Common myeloid progenitor, CD34-positive (primary cell): ENCODE measurements at regions not wholly inside any gene's neighbourhood (a gene's known extent, or its start where the extent isn't known, plus 50 kb on each side); places are given as distances from the start of the nearest gene placed in this dataset.

Experiments used
- CTCF ChIA-PET: fragments of 350-600 bp; sonication (Branson Sonifier 250); formaldehyde crosslinking; loops from one replicate; lab custom pipeline; 2021; ENCODE audit warnings: antibody characterized with exemption; lab: Charles Lee
- POLR2A ChIA-PET: fragments of 350-600 bp; sonication (Branson Sonifier 250); formaldehyde crosslinking; loops from one replicate; lab custom pipeline; 2021; ENCODE audit warnings: antibody characterized with exemption; lab: Charles Lee
- DNase-seq, 3 donors: peaks; one replicate each; pipeline versions ENCODE4 v3.0.0 to v3.0.0-alpha.2; 2013
- H3K27ac ChIP-seq, 2 experiments: 1 replicate in 1 of 2; 2 replicates in 1 of 2; pipeline ENCODE4 v1.7.0; 2013; ENCODE audit warnings: inconsistent platforms in 2 of 2, low read length in 2 of 2, mild to moderate bottlenecking in 2 of 2, low read depth in 1 of 2, moderate library complexity in 1 of 2; ENCODE audit not compliant: severe bottlenecking in 2 of 2, insufficient read depth in 1 of 2, poor library complexity in 1 of 2
- H3K27me3 ChIP-seq, 5 experiments: replicated peaks in 2 of 5; 1 replicate in 3 of 5; 2 replicates in 2 of 5; pipeline versions ENCODE4 v1.6.1 to v1.7.0; 2013; ENCODE audit warnings: low read length in 4 of 5, mild to moderate bottlenecking in 2 of 5, moderate library complexity in 2 of 5, inconsistent platforms in 1 of 5; ENCODE audit not compliant: insufficient read depth in 5 of 5, control insufficient read depth in 4 of 5
- H3K36me3 ChIP-seq, 4 experiments: 1 replicate in 2 of 4; 2 replicates in 2 of 4; pipeline versions ENCODE4 v1.6.1 to v1.7.0; 2013; ENCODE audit warnings: low read length in 3 of 4, control low read depth in 1 of 4, mild to moderate bottlenecking in 1 of 4; ENCODE audit not compliant: control insufficient read depth in 4 of 4, insufficient read depth in 4 of 4
- H3K4me1 ChIP-seq, 4 experiments: 1 replicate in 3 of 4; 2 replicates in 1 of 4; pipeline versions ENCODE4 v1.6.1 to v1.7.1; 2013; ENCODE audit warnings: low read length in 3 of 4, mild to moderate bottlenecking in 3 of 4, control low read depth in 1 of 4, inconsistent platforms in 1 of 4, moderate library complexity in 1 of 4; ENCODE audit not compliant: control insufficient read depth in 4 of 4, insufficient read depth in 4 of 4; ENCODE audit errors: control extremely low read depth in 1 of 4
- H3K4me3 ChIP-seq, 7 experiments: 1 replicate in 4 of 7; 2 replicates in 3 of 7; pipeline versions ENCODE4 v1.5.1 to v1.7.0; 2013; ENCODE audit warnings: mild to moderate bottlenecking in 7 of 7, low read length in 6 of 7, moderate library complexity in 6 of 7, inconsistent platforms in 2 of 7, low read depth in 2 of 7, control low read depth in 1 of 7; ENCODE audit not compliant: insufficient read depth in 4 of 7, control insufficient read depth in 1 of 7; ENCODE audit errors: extremely low read depth in 1 of 7
- H3K9me3 ChIP-seq, 5 experiments: 1 replicate in 4 of 5; 2 replicates in 1 of 5; pipeline versions ENCODE4 v1.6.1 to v1.7.1; 2013; ENCODE audit warnings: low read length in 4 of 5, mild to moderate bottlenecking in 2 of 5, inconsistent platforms in 1 of 5, low read depth in 1 of 5, moderate library complexity in 1 of 5; ENCODE audit not compliant: control insufficient read depth in 4 of 5, insufficient read depth in 2 of 5; ENCODE audit errors: control extremely low read depth in 1 of 5
- WGBS: methylation state at CpG from one replicate; pipeline ENCODE4 v1.1.5; 2013; ENCODE audit not compliant: insufficient coverage; 5-methylcytosine and 5-hydroxymethylcytosine counted together

DNA sequence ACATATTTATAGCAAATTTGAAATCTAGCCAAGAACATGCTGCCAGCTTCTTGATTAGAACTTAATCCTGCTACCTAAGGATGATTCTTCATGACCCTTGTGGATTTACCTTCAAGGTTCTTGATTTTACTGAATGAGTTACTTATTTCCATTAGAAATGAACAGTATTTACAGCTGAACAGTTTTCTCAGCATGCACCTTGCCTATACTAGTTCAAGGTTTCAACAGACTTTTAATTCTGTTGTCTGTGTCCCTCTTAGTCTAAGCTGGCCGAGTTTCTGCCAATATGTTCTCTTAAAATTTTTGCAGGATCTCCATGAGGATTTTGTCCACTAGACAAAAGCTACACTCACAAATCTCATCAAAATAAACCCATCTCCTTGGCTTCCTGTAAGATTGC is 188.8 kb upstream of the ST8SIA4 start:
- POLR2A ChIA-PET = no interaction called here
- 100% methylated on average over 1 of the region's 1 CpG for WGBS
- Histone ChIP-seq H3K27ac (no peak overlapping the region), H3K4me1 (no peaks in the 10 kb centered on the region), H3K4me3 (no peak overlapping the region), H3K27me3 (no peaks in the 10 kb centered on the region), H3K36me3 (no peaks in the 10 kb centered on the region), H3K9me3 (no peaks in the 10 kb centered on the region)
- CTCF ChIA-PET = no interaction called here
- no peak for DNase-seq

DNA sequence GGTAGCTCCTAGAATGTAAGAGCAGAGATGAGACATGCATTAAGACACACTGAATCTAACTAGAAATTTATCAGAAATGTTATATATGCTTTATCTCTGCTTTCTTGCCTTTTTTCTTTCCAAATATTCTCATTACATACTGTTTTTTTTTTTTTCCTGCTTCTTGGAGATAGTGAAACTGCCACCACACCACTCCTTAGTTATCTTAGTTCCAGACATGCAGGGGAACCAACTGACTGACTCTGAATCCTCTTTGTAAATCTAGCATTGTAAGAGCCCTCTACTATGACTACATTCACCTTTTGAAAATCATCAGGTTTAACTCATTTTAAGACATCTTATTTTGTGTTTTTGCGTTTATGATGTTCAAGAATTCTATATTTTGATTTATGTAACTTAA is 181.3 kb upstream of the ST8SIA4 start:
- Histone ChIP-seq H3K27ac (no peak overlapping the region), H3K9me3 (no peaks in the 10 kb centered on the region), H3K4me3 (no peak overlapping the region), H3K4me1 (no peaks in the 10 kb centered on the region), H3K36me3 (no peaks in the 10 kb centered on the region), H3K27me3 (no peaks in the 10 kb centered on the region)
- no CpG with 5 or more reads among the region's 1 CpG for WGBS
- POLR2A ChIA-PET = no interaction called here
- CTCF ChIA-PET = no interaction called here
- DNase-seq = peak; percentile 22 to 60 (median 25)

DNA sequence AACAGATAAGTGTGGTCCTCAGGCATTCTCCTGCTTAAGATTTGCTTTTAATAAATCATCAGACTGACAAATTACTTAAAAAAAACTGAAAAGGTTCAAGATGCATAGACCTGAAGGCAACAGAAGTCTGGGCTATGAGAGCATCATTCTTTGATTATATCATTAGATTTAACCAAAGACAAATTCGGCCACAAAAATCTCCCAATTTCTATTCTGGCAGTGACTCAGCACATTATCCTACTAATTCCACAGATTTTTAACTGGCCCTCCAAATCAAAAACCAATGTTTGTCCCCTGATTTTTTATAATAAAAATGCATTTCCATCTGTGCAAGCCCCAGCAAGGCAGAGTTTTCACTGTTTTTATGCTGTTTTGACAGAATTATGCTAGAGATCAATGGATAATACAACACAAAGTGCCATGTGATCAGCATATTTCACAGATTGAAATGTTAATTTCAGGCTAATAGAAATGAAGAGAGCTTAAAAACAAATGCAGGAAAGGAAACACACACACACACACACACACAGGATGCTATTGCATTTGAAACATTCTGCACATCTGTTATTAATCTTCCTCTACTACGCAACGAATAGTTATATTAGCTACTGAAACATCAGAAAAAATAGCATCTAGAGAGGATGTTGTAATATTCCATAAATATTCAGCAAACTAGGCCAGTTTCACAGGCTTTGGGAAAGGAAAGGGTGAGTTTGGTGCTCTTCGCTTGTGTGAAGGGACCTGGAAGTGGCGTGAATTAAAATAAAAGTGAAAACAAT is 177.6 kb upstream of the ST8SIA4 start:
- 100% methylated on average over 1 of the region's 5 CpGs for WGBS
- Histone ChIP-seq H3K9me3 (peaks cover 0 to 4% (median 0%) of the 10 kb centered on the region in 5 experiments), H3K27me3 (no peaks in the 10 kb centered on the region), H3K4me1 (no peaks in the 10 kb centered on the region), H3K36me3 (no peaks in the 10 kb centered on the region), H3K27ac (no peak overlapping the region), H3K4me3 (no peak overlapping the region)
- POLR2A ChIA-PET = no interaction called here
- DNase-seq = no peak
- CTCF ChIA-PET = no interaction called here

DNA sequence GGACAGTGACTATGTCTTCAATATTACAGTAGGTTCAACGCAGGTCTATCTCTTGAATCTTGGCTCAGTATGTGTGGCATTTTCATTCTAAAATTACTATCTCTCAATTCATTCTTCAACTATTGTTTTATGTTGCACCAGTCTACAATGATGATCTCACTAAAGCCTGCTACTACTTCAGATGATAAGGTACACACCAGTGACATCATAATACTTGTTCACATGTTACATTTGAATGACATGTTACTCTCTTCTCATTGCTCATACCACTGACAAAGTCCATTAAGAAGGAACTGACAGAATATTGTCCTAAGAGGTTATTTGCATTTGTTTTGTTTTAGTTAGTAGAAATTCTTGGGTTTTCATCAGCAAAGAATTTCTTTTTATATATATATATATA is 165.2 kb upstream of the ST8SIA4 start:
- WGBS = no CpG with 5 or more reads among the region's 1 CpG

DNA sequence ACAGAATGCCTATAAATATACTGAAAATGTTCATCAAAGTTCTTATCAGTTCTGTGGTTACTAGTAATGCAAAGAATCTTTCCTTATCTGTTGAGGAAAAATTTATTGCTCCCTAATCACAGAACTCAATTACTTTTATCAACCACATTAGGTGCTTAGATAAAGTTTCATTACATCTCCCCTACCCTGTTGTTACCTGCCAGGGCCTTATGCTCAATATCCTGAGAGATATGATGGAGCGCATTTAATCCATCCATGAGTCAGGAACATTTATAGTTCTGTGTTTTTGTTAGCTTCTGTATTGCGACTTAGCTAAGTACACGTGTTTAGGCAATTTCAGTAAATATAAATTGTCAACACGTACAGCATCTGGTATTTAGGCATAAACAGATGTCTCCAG is 164.3 kb upstream of the ST8SIA4 start:
- peaks cover 0 to 3% (median 0%) of the 10 kb centered on the region in 5 experiments for H3K9me3 ChIP-seq
- DNase-seq = no peak
- CTCF ChIA-PET = no interaction called here
- POLR2A ChIA-PET = no interaction called here
- H3K4me1 ChIP-seq = no peaks in the 10 kb centered on the region
- H3K27me3 ChIP-seq = no peaks in the 10 kb centered on the region
- H3K4me3 ChIP-seq = no peak overlapping the region
- 100% methylated on average over 4 of the region's 4 CpGs for WGBS
- H3K27ac ChIP-seq = no peak overlapping the region
- H3K36me3 ChIP-seq = no peaks in the 10 kb centered on the region

More for the DNA sequence above, 165.2 kb upstream of the ST8SIA4 start:
- POLR2A ChIA-PET = no interaction called here
- peaks cover 0 to under 1% (median 0%) of the 10 kb centered on the region in 5 experiments for H3K9me3 ChIP-seq
- DNase-seq = no peak
- H3K4me3 ChIP-seq = no peak overlapping the region
- no peak overlapping the region for H3K27ac ChIP-seq
- H3K4me1 ChIP-seq = no peaks in the 10 kb centered on the region
- H3K27me3 ChIP-seq = no peaks in the 10 kb centered on the region
- no peaks in the 10 kb centered on the region for H3K36me3 ChIP-seq
- CTCF ChIA-PET = no interaction called here

DNA sequence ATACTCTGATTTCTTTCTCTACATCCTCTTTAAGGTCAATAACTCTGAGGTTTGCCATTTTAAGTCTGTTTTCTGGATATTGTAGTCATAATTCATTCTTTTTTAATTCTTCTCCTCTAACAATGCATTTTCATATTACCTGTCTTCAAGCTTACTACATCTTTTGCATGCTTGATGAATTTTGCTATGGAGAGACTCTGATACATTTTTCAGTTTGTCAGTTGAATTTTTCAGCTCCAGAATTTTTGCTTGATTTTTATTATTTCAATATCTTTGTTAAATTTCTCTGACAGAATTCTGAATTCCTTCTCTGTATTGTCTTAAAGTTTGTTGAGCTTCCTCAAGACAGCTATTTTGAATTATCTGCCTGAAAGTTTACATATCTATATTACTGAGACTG is 159.8 kb upstream of the ST8SIA4 start:
- no peak for DNase-seq
- ChIA-PET CTCF (no interaction called here), POLR2A (no interaction called here)
- no peak overlapping the region for H3K27ac ChIP-seq
- no peaks in the 10 kb centered on the region for H3K36me3 ChIP-seq
- no peaks in the 10 kb centered on the region for H3K4me1 ChIP-seq
- H3K4me3 ChIP-seq = no peak overlapping the region
- peaks cover 0 to 3% (median 0%) of the 10 kb centered on the region in 5 experiments for H3K9me3 ChIP-seq
- H3K27me3 ChIP-seq = no peaks in the 10 kb centered on the region

DNA sequence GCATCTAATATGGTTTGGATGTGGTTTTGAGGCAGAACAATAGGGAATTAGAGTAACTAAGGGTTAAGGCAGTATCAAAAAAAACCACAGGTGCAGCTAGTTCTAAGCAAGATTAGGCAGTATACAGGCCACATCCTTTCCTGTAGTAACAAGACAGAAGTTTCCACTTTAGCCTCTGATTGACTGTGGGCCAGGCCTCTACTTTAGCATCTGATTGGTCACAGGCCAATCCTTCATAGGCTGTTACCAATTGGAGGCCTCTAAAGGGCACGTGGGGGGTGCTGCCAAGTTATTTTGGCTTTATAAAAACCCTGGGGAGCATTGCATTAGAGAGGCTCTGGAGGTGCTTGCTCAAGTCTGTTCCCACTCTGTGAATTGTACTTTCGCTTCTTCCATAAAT is 144.1 kb upstream of the ST8SIA4 start:
- Histone ChIP-seq H3K27ac (no peak overlapping the region), H3K9me3 (no peaks in the 10 kb centered on the region), H3K4me3 (no peak overlapping the region), H3K4me1 (no peaks in the 10 kb centered on the region), H3K27me3 (peaks cover 0 to 2% (median 0%) of the 10 kb centered on the region in 5 experiments), H3K36me3 (no peaks in the 10 kb centered on the region)
- peak in 2 of 3 donors; percentile 1 to 10 for DNase-seq
- POLR2A ChIA-PET = no interaction called here
- CTCF ChIA-PET = no interaction called here
- WGBS = 96% methylated on average over 2 of the region's 2 CpGs
